Right ventricle myocardium inferior (tissue), 1 donor: ENCODE measurements at regions not wholly inside any gene's neighbourhood (a gene's known extent, or its start where the extent isn't known, plus 50 kb on each side); places are given as distances from the start of the nearest gene placed in this dataset.
"Not testable (repeated sequence)": the region's sequence is repeated elsewhere in the genome, so short reads cannot be mapped to it uniquely, and the experiment has no call there.

Experiments used
- ATAC-seq: fragments of 200-7000 bp; cut with Tn5 transposase; one replicate; pipeline ENCODE4 v1.9.1; 2020; ENCODE audit warnings: mild to moderate bottlenecking, moderate library complexity
- DNase-seq: peaks from one replicate; pipeline ENCODE4 v3.0.0; 2021; ENCODE audit errors: missing footprints
- intact Hi-C: fragments of 100-400 bp; cut with DNase I; formaldehyde crosslinking; loops from one replicate; pipeline ENCODE4 v1.11.0; 2022
- donor health status: DM: no; HTN: yes; CAD: no; lungs with severe emphysema.

DNA sequence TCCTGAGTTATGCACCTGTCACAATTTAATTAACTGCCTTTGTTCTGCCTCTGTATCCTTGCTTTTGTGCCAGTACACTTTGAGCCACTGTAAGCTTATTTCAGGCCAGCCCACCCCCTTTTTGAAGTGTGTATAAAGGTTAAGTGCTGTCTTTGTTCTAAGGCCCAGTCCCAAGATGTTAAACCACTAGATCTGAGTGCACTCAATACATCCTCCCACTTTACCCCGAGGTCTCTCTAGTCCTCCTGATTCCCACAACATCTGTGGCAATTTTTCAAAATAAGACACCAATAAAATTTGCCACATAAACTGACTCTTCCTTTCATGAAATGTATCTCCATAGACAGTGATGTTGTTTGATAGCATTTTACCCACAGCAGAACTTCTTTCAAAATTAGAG is 124.1 kb upstream of the SPIN4 start:
- intact Hi-C loops: no loop called here
- ATAC-seq (no peak), DNase-seq (no peak)

DNA sequence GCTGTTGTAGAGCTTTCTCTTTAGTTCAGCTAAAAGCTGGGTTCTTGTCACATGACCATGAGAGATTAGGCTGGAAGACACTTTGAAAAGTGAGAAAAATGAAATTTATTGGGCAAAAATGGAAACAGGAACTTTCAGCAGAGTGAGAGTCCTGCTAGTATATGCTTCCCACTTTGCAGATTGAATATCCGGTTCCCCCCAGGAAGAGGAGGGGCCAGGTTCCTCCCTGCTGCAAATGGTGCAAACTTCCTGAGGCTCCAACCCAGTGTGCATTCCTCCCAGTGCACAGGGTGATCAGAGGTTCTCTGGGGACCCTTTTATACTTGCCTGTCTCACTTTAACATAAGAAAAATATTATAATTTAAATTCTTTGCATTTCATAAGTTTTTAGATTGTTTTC is 119.9 kb upstream of the SPIN4 start:
- no peak for ATAC-seq
- DNase-seq: no peak
- intact Hi-C loops: no loop called here

DNA sequence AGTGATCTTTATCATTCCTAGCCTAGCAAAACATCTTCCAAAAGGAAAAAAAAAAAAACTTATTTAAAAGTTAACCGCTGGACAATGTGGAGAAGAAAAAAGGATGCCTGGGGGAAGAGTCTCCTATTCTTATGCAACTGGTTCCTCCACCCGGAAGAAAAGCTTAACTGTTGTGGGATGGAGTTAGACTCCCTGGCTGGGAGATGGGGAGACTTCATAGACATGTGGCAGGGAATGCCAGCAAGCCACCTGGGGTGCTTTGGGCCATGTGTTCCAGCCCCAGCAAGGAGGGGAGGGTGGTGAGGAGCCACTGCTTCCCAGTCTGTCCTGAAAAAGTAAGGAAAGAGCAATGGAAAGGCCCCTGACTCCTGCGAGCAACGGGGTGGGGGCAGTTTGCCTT is 119.4 kb upstream of the SPIN4 start:
- intact Hi-C loops: no loop called here
- DNase-seq (no peak), ATAC-seq (no peak)

DNA sequence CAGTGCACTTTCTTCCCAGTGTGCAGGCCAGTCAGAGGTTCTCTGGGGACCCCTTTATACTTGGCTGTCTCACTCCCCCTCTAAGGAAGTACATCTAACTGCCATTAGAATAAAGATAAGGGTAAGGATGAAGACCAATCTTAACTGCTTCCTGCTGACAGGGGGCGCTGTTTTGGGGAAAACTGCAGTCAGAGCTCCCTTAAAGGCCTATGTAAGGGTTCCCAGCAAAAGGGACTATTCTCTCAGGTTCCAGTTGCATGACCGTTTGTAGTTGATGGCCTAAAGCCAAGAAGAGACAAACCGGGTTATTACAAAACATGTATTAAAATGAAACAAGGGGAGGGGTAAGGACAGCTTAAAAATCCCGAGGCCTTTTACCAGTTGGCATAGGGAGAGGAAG is 115.6 kb upstream of the SPIN4 start:
- intact Hi-C loops: no loop called here
- DNase-seq: no peak
- ATAC-seq: no peak

DNA sequence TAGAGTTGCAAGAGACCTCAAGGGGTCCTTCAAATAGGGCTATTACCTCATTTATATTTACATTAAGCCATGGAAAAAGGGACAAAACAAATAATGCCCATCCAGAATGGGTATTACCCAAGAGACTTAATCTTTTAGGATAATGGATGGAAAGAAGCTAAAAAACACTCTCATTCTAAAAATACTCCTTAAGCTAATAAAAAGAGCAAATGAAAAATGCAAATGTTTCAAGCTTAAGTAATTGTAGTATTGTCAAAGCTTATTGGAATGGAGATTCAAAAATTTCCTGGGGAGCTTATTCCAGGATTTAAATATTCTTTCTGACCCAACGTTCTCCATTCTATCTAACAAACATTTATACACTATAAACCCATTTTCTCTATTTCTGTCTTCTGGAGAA is 107.8 kb upstream of the SPIN4 start:
- ATAC-seq (no peak), DNase-seq (no peak)
- intact Hi-C loops: no loop called here

DNA sequence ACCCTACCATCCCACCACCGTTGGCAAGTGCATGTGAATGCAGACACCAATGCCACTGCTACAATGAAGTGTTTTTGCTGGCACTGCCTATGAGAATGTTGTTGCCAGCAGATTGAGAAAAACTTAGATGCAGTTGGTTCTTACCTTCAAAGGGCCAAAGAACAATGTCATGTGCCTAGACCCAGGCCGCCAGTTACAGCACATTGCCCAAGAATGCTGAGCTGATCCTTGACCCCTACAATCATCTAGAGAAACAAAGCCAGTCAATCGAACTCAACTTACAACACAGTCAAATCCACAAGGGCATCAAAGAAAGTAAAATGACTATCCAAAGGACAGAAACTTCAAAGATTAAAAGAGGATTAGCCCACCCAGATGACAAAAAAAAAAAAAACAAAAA is 102.4 kb upstream of the SPIN4 start:
- DNase-seq (no peak), ATAC-seq (no peak)
- intact Hi-C loops: no loop called here

DNA sequence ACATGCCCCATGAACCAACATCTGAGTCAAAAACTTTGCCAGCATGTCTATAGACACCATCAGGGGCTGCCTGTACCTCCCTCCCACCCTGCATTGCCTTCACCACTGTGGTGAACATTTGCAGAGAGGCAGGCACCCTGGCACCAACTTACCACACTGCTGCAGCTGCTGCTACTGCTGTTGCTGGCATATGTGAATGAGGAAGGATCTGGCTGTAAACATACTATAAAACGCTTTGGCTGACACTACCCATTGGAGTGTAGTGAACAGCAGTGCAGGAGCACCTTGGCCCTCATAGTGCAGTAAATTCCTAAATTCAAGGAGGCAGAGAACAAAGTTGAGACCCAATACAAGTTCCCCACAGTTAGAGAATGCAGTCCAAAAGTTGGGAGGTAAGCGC is 90.6 kb upstream of the SPIN4 start:
- ATAC-seq (no peak), DNase-seq (no peak)
- intact Hi-C loops: no loop called here

DNA sequence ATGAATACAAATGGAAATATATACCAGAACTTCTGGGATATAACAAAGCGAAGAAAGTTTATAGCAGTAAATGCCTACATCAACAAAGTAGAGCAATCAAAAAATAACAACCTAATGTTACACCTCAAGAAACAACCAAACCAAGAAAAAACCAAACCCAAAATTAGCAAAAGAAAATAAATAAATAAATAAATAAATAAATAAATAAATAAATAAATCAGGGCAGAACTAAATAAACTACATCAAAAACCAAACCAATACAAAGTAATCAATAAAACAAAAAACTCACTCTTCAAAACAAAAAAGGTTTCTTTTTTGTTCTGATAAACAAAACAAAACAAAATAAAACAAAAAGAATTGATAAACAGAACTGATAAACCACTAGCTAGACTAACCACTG is 88.4 kb upstream of the SPIN4 start:
- DNase-seq (no peak), ATAC-seq (no peak)
- intact Hi-C loops: no loop called here

DNA sequence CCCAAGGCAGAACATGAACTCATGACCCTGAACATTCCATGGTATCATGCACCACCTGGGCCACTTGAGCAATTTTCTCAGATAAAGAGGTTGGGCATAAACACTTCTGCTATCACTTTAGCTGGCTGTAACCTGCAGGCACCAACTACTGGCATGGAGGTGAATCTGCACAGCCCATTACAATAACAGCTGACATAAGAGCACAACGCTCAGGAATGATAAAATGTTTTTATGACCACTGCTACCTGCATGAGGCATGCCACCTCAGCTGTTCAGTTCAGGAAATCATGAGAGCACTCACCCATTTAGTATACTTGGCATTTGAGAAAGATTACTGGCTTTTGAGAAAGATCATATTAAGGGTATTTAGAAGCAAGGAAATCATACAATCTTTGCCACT is 85.7 kb upstream of the SPIN4 start:
- no peak for DNase-seq
- no peak for ATAC-seq
- intact Hi-C loops: no loop called here

DNA sequence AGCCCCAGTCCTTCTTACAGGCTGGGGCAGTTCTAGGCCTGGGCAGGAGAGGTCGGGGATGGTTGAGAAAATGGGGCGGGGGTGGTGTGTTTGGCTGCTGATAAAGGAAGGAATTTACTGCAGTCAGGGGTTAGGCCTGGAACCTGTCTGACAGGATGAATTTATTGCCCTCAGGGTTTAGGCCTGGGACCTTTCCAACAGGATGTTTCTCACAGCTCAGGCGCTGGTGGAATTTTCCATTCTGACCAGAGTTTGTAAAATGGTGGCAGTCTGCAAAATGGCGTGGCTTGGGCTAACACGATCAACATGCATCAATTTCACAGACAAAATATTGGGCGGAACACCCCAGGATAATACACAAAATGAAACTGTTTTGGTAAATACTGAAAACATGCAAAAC is 83.5 kb upstream of the SPIN4 start:
- ATAC-seq: no peak
- DNase-seq: no peak
- intact Hi-C loops: no loop called here

DNA sequence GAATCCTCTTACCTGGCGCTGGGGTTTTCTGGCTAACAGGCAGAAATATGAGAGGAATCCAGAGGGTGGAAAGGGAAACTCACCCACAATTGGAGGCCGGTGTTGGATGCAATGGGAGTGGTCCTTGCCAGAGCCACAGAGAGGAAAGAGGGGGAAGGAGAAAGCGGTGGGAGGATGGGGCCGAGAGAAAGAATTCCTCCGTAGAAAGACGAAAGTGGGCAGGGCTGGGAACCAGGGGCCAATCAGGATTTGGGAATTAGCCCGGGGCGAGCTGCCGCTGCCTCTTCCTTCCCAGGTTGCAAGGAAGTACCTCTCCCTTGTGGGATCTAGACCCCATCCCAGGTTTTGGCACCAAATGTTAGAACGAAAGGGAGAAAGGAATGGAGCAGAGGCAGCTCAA is 83.1 kb upstream of the SPIN4 start:
- ATAC-seq (no peak), DNase-seq (no peak)
- intact Hi-C loops: no loop called here

DNA sequence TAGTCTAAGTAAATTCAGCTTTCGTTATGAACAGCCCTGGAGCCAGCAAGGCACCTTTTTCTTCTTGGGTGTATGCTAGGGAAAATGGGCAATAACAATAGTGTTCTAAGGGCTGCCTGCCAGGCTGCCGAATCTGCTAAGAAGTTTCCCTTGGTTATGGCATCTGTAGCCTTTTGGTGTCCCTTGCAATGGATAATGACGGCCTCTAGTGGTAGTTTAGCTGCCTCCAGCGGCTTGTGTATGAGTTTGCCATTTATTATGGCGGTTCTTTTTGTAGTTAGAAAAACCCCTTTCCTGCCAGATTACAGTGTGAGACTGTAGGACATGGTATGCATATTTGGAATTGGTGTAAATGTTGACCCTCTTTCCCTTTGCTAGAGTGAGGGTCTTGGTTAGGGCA is 78.9 kb upstream of the SPIN4 start:
- no peak for ATAC-seq
- intact Hi-C loops: no loop called here
- DNase-seq: no peak

DNA sequence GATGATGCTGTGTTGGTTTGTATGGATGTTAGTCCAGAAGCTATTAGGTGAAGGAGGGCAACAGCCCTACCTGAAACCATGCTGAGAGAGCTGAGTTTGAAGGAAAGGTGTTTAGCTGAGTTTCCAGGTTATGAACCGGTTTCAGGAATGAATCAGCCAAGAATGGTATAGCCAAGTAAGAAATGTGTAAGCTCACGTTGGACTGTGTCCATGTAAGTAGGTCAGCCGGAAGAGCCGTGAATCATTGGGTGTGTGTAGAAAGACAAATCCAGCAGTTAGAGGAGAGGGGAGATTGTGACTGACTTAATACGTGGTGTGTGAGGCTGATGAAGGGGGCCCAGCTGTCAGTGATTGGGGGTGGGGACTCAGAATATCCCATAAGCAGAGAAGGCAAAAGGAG is 77.2 kb upstream of the SPIN4 start:
- ATAC-seq: no peak
- DNase-seq: no peak
- intact Hi-C loops: no loop called here

DNA sequence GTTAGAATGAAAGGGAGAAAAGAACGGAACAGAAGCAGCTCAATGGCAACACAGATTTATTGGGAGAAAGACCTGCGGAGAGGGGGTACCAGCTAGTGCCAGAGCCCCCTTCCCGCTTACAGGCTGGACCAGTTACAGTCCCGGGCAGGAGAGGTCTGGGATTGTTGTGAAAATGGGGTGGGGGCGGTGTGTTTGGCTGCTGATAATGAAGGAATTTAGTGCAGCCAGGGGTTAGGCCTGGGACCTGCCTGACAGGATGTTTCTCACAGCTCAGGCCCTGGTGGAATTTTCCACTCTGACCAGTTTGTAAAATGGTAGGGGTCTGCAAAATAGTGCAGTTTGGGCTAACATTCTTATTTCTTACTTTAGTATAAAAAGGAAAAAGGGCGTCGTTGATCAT is 75.4 kb upstream of the SPIN4 start:
- no peak for ATAC-seq
- DNase-seq: no peak
- intact Hi-C loops: no loop called here

DNA sequence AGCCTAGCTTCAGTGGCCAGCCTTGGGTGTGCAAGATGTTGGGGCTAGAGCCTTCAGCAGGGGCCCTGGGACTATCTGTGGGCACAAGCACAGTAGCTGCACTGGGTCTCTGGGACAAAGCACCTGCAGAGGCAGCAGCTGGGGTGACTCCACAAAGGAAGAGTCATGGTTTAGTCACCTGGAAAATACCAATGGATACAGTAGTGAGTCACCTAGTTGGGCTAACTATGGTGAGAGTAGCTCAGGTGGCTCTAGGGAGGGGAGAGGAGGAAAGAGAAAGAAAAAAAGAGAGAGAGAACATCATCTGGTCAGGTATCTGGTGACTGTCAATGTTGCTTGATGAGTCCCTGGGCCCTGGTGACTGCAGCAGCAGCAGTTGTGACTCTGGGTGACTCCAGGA is 72.9 kb upstream of the SPIN4 start:
- ATAC-seq: no peak

DNA sequence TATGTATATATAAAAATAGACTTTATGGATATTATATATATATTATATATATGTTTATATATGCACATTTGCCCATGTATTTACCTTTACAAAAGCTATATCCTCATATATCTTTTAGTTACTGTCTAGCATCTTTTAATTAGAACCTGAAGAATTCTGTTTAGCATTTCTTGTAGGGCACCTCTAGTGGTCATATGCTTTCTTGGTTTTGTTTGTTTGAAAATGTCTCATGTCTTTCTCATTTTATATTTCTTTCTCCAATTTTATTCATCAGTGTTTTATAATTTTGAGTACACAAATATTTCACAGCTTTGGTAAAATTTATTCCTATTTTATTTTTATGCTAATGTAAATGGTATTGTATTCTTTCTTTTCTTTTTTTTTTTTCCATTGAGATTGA is 70.3 kb upstream of the SPIN4 start:
- intact Hi-C loops: no loop called here
- DNase-seq: no peak
- ATAC-seq: no peak

More for the DNA sequence above, 72.9 kb upstream of the SPIN4 start:
- no peak for DNase-seq
- intact Hi-C loops: no loop called here

DNA sequence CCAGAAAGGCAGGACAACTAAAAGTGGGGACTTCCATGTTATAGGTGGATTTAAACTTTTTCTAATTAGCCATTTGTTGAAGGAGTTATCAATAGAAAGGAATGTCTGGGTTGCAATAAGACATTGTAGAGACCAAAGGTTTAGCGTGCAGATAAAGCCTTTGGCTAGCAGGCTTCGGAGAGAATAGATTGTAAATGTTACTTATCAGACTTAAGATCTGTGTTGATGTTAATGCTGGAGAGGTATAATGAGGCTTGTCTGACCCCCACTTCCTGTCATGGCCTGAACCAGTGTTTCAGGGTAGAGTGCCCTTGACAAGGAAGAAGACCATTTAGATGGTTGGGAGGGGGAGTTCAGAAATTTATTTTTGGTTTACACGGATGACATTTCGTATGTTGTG is 67.1 kb upstream of the SPIN4 start:
- ATAC-seq: no peak
- no peak for DNase-seq
- intact Hi-C loops: no loop called here

DNA sequence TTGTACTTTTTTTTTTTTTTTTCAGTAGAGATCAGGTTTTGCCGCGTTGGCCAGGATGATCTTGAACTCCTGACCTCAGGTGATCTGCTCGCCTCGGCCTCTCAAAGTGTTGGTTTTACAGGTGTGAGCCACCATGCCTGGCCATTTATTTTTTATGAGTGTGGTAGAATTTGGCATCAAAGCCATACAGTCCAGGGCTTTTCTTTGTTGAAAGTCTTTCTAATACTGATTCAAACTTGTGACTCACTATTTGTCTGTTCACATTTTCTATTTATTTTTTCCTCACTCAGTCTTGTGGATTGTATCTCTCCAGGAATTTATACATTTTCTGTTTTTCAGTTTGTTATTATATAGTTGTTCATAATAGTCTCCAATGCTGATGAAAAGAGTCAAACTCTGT is 66.5 kb upstream of the SPIN4 start:
- ATAC-seq: no peak
- intact Hi-C loops: no loop called here
- DNase-seq: no peak

DNA sequence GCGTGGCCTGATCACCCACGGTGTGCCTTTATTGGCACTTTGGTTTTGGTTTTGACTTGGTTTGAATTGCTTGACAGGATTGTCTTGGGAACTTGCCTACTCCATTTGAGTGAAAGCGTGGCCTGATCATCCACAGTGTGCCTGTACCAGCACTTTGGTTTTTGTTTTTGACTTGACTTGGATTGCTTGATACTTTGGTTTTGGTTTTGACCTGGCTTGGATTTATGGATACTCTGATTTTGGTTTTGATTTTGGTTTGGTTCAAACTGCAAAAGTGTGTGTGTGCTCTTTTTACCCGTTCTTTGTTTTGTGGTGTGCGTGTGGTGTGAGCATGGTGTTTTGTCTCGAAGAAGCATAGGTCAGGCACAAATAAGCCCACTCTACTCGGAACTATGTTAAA is 58.8 kb upstream of the SPIN4 start:
- DNase-seq, intact Hi-C loops, ATAC-seq: not testable (repeated sequence)

DNA sequence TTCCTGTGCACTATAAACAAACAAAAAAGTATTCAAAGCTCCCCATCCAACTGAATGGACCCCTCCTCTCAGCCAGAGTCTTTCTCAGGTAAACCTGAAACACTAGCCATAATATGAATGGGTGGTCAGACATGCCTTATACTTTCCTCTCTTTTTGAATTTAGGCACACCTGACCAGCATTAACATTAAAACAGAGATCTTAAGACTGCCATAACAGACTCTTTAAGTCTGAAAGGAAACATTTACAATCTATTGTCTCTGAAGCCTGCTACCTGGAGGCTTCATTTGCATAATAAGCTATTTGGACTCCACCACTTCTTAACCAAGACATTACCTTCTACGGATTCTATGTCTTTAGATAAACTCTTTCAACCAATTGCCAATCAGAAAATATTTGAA is 56.9 kb upstream of the SPIN4 start:
- ATAC-seq (no peak), DNase-seq (no peak)
- intact Hi-C loops: no loop called here

DNA sequence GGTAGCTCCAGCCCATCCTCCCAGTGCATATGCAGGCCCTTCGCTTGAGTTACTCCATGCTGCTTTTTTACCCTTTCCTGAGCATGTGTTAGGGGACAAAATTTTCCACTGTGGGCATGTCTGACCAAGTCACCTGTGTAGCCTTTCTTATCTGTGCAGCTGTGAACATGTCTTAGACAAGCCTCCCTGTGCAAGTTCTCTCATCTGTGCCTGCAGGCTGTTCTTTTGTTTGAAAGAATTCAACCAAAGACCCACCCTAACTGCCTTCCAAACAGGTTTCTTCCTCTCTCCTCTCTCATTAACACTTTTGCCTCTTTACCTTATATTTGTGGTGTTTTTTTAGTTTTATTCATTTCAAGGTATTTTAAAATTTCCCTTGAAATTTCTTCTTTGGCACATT is 53.2 kb upstream of the SPIN4 start:
- intact Hi-C loops: no loop called here
- ATAC-seq (no peak), DNase-seq (no peak)

DNA sequence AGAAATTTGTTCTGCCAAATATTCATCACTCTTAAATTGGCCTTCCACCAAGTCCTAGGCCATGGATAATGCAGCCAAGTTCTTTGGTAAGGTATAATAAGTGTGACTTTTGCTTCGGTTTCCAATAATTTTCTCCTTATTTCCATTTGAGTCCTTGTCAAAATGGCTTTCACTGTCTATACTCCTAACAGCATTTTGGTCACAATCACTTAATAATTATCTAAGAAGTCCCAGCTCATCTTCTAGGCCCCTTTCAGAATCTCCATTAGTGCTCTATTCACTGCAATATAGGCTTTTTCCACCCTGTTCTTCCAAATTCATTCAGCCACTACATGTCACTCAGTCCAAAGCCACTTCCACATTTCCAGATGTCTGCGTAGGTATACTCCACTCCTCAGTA is 51.0 kb upstream of the SPIN4 start:
- intact Hi-C loops: no loop called here
- ATAC-seq: no peak

More for the DNA sequence above, 51.0 kb upstream of the SPIN4 start:
- no peak for DNase-seq
